Panc1 (cell line): ENCODE measurements at regions not wholly inside any gene's neighbourhood (a gene's known extent, or its start where the extent isn't known, plus 50 kb on each side); places are given as distances from the start of the nearest gene placed in this dataset.

Source experiments
- ATAC-seq: fragments of 200-7000 bp; cut with Tn5 transposase; 2 replicates; pipeline ENCODE4 v1.9.1; 2020; ENCODE audit warnings: mild to moderate bottlenecking, moderate library complexity
- BruUV-seq: library from RNA; stranded (reverse); fragments of 400-500 nt; replicated peaks from 2 replicates; lab custom pipeline; 2021; lab: Mats Ljungman, UMichigan
- CTCF ChIA-PET: fragments of 300-600 bp; sonication (Branson Sonifier 250); formaldehyde crosslinking; loops from one replicate; lab custom pipeline; 2022; ENCODE audit warnings: antibody characterized with exemption; lab: Charles Lee
- POLR2A ChIA-PET: fragments of 300-600 bp; sonication (Branson Sonifier 250); formaldehyde crosslinking; loops from one replicate; lab custom pipeline; 2022; ENCODE audit warnings: antibody characterized with exemption; lab: Charles Lee
- DNase-seq: peaks from one replicate; pipeline ENCODE4 v3.0.0-alpha.2; 2010; ENCODE audit warnings: low read depth, low spot score
- H3K27ac ChIP-seq: 2 replicates; pipeline ENCODE4 v1.5.1; 2011; ENCODE audit warnings: mild to moderate bottlenecking, low read length, inconsistent platforms
- H3K27me3 ChIP-seq: fragments of 200-500 bp; sonication (Bioruptor generic); 2 replicates; pipeline ENCODE4 v1.6.0; 2014; ENCODE audit warnings: low read length, inconsistent platforms; ENCODE audit not compliant: control insufficient read depth, insufficient read depth
- H3K36me3 ChIP-seq: fragments of 200-500 bp; sonication (Bioruptor generic); 2 replicates; pipeline ENCODE4 v1.5.1; 2014; ENCODE audit warnings: inconsistent platforms, mild to moderate bottlenecking, low read length, moderate library complexity; ENCODE audit not compliant: control insufficient read depth, insufficient read depth
- H3K4me1 ChIP-seq: 2 replicates; pipeline ENCODE4 v1.5.1; 2011; ENCODE audit warnings: inconsistent platforms, mild to moderate bottlenecking, low read length, moderate library complexity; ENCODE audit not compliant: control insufficient read depth, insufficient read depth
- H3K4me3 ChIP-seq, 2 experiments: 2 replicates each; pipeline ENCODE4 v1.5.1; 2011 to 2012; ENCODE audit warnings: low read depth in 2 of 2, low read length in 2 of 2, mild to moderate bottlenecking in 2 of 2, inconsistent platforms in 1 of 2, moderate library complexity in 1 of 2
- H3K9me3 ChIP-seq: fragments of 200-500 bp; sonication (Bioruptor generic); 2 replicates; pipeline ENCODE4 v1.5.1; 2014; ENCODE audit warnings: low read depth, mild to moderate bottlenecking, inconsistent platforms, low read length, moderate library complexity; ENCODE audit not compliant: control insufficient read depth, insufficient read depth
- CTCF ChIP-seq: fragments of 450-650 bp; IDR thresholded peaks from 2 replicates; pipeline ENCODE4 v1.5.1; 2017; ENCODE audit warnings: mild to moderate bottlenecking
- POLR2AphosphoS5 ChIP-seq: IDR thresholded peaks from 2 replicates; pipeline ENCODE4 v1.6.1; 2012; ENCODE audit warnings: mild to moderate bottlenecking, low read depth, low read length, moderate library complexity
- SIN3A ChIP-seq: IDR thresholded peaks from 2 replicates; pipeline ENCODE4 v1.6.1; 2012; ENCODE audit warnings: low read depth, mild to moderate bottlenecking, low read length, moderate library complexity, borderline replicate concordance; ENCODE audit not compliant: insufficient read depth
- TCF7L2 ChIP-seq: IDR thresholded peaks from 2 replicates; pipeline ENCODE4 v1.6.1; 2011; ENCODE audit warnings: mild to moderate bottlenecking, low read depth, low read length, inconsistent platforms
- in situ Hi-C: cut with HindIII; loops from 2 replicates; pipeline ENCODE4 v1.10.0; 2016; ENCODE audit warnings: low sequenced_read_pairs, low pct_unique_long_range_greater_than_20kb
- intact Hi-C: fragments of 100-400 bp; cut with micrococcal nuclease; formaldehyde crosslinking; loops from one replicate; pipeline ENCODE4 v1.10.0; 2022; ENCODE audit not compliant: unreplicated experiment
- TF ChIP-seq, protein P1 (sequence below), 2 experiments: IDR thresholded peaks; 2 replicates each; pipeline ENCODE4 v1.6.1; 2011 to 2012; ENCODE audit warnings: low read depth in 2 of 2, control low read depth in 1 of 2, low read length in 1 of 2, mild to moderate bottlenecking in 1 of 2, moderate library complexity in 1 of 2; ENCODE audit not compliant: insufficient read depth in 1 of 2

GRCh38 chr12:85587158-85587557, 249.1 kb downstream of the RASSF9 start:
- no peaks in the 10 kb centered on the region for H3K27me3 ChIP-seq
- H3K27ac ChIP-seq = no peak overlapping the region
- ChIA-PET CTCF (no interaction called here), POLR2A (no interaction called here)
- no peak for TF ChIP-seq POLR2AphosphoS5
- TF ChIP-seq CTCF = no peak
- TF ChIP-seq, protein P1, sequence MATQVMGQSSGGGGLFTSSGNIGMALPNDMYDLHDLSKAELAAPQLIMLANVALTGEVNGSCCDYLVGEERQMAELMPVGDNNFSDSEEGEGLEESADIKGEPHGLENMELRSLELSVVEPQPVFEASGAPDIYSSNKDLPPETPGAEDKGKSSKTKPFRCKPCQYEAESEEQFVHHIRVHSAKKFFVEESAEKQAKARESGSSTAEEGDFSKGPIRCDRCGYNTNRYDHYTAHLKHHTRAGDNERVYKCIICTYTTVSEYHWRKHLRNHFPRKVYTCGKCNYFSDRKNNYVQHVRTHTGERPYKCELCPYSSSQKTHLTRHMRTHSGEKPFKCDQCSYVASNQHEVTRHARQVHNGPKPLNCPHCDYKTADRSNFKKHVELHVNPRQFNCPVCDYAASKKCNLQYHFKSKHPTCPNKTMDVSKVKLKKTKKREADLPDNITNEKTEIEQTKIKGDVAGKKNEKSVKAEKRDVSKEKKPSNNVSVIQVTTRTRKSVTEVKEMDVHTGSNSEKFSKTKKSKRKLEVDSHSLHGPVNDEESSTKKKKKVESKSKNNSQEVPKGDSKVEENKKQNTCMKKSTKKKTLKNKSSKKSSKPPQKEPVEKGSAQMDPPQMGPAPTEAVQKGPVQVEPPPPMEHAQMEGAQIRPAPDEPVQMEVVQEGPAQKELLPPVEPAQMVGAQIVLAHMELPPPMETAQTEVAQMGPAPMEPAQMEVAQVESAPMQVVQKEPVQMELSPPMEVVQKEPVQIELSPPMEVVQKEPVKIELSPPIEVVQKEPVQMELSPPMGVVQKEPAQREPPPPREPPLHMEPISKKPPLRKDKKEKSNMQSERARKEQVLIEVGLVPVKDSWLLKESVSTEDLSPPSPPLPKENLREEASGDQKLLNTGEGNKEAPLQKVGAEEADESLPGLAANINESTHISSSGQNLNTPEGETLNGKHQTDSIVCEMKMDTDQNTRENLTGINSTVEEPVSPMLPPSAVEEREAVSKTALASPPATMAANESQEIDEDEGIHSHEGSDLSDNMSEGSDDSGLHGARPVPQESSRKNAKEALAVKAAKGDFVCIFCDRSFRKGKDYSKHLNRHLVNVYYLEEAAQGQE (IDR thresholded peaks at IDR 0.05; ENCODE audit: insufficient read depth in 1 of 2, low read depth in 2 of 2, low read length in 1 of 2) = no peak
- TF ChIP-seq TCF7L2 = no peak
- TF ChIP-seq SIN3A = no peak
- ATAC-seq (no peak), DNase-seq (no peak)
- in situ Hi-C loops = no loop called here
- H3K4me3 ChIP-seq = no peak overlapping the region
- H3K9me3 ChIP-seq = no peaks in the 10 kb centered on the region
- H3K4me1 ChIP-seq = no peaks in the 10 kb centered on the region
- BruUV-seq = no TSS peak
- intact Hi-C loops = no loop called here
- H3K36me3 ChIP-seq = no peaks in the 10 kb centered on the region

- ChIA-PET POLR2A (no interaction called here), CTCF (no interaction called here)
- intact Hi-C loops (no loop called here), in situ Hi-C loops (no loop called here)
- H3K27ac ChIP-seq = no peak overlapping the region
- H3K4me3 ChIP-seq = no peak overlapping the region
- DNase-seq = no peak
- H3K36me3 ChIP-seq = no peaks in the 10 kb centered on the region
- no peak for ATAC-seq
- no peaks in the 10 kb centered on the region for H3K27me3 ChIP-seq
- H3K4me1 ChIP-seq = no peaks in the 10 kb centered on the region
- no TSS peak for BruUV-seq
- TF ChIP-seq, protein P1 (IDR thresholded peaks at IDR 0.05; ENCODE audit: insufficient read depth in 1 of 2, low read depth in 2 of 2, low read length in 1 of 2) = no peak
- TF ChIP-seq TCF7L2 (no peak), CTCF (no peak), SIN3A (no peak), POLR2AphosphoS5 (no peak)
- H3K9me3 ChIP-seq = no peaks in the 10 kb centered on the region
Observed at GRCh38 chr12:85588221-85588620, 248.0 kb downstream of the RASSF9 start.
